ENCODE measurements at regions not wholly inside any gene's neighbourhood (a gene's known extent, or its start where the extent isn't known, plus 50 kb on each side); places are given as distances from the start of the nearest gene placed in this dataset.
"Not testable (repeated sequence)": the region's sequence is repeated elsewhere in the genome, so short reads cannot be mapped to it uniquely, and the experiment has no call there.

GRCh38 chr3:30465454-30465853, 140.9 kb upstream of the TGFBR2 start:
- no peak for DNase-seq

GRCh38 chr3:30467596-30468238, 138.7 kb upstream of the TGFBR2 start:
- DNase-seq = no peak

- no peak for DNase-seq
These were observed 137.3 kb upstream of the TGFBR2 start for GRCh38 chr3:30469133-30469532.

- DNase-seq = no peak
These were observed 135.9 kb upstream of the TGFBR2 start for GRCh38 chr3:30470496-30470895.

GRCh38 chr3:30471066-30471465, 135.3 kb upstream of the TGFBR2 start:
- no peak for DNase-seq

- DNase-seq = no peak
These were observed 134.5 kb upstream of the TGFBR2 start for GRCh38 chr3:30471796-30472489.

- no peak for DNase-seq
These were observed 132.9 kb upstream of the TGFBR2 start for GRCh38 chr3:30473374-30474051.

- DNase-seq = no peak
These were observed 132.0 kb upstream of the TGFBR2 start for GRCh38 chr3:30474371-30474770.

- no peak for DNase-seq
These were observed 131.2 kb upstream of the TGFBR2 start for GRCh38 chr3:30475038-30475808.

GRCh38 chr3:30475809-30476178, 130.6 kb upstream of the TGFBR2 start:
- no peak for DNase-seq

- DNase-seq = no peak
These were observed 129.9 kb upstream of the TGFBR2 start for GRCh38 chr3:30476368-30477084.

- DNase-seq = no peak
These were observed 129.1 kb upstream of the TGFBR2 start for GRCh38 chr3:30477149-30477921.

- DNase-seq = not testable (repeated sequence)
These were observed 126.7 kb upstream of the TGFBR2 start for GRCh38 chr3:30479737-30480136.

GRCh38 chr3:30480156-30480555, 126.2 kb upstream of the TGFBR2 start:
- not testable (repeated sequence) for DNase-seq

- no peak for DNase-seq
These were observed 125.8 kb upstream of the TGFBR2 start for GRCh38 chr3:30480587-30480986.

GRCh38 chr3:30481241-30481640, 125.2 kb upstream of the TGFBR2 start:
- no peak for DNase-seq

- not testable (repeated sequence) for DNase-seq
These were observed 122.2 kb upstream of the TGFBR2 start for GRCh38 chr3:30484229-30484628.

GRCh38 chr3:30486368-30486767, 120.0 kb upstream of the TGFBR2 start:
- DNase-seq = no peak

- no peak for DNase-seq
These were observed 118.2 kb upstream of the TGFBR2 start for GRCh38 chr3:30488070-30488756.

All from hypothalamus (tissue), 51 donors.